ENCODE measurements at regions not wholly inside any gene's neighbourhood (a gene's known extent, or its start where the extent isn't known, plus 50 kb on each side); places are given as distances from the start of the nearest gene placed in this dataset.

DNA sequence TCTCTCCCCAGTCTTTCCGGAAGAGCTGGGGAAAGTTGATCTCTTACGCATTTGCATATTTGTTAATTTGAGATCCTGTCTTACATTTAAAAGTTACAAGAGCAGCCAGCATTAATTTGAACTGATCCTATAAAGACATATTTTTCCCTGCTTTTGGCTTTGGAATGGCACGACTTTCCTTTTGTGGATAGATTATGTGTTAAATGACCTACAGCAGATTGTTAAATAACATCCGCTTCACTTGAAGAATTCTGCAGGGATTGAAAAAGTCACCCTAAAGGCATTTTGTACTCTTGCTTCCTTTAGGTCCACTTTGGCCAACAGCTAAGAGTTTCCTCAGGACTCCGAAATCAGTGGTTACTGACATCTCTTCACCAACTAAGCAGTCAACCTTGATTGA lies 334.0 kb downstream of the TBC1D4 start:
- TF ChIP-seq, protein P1, sequence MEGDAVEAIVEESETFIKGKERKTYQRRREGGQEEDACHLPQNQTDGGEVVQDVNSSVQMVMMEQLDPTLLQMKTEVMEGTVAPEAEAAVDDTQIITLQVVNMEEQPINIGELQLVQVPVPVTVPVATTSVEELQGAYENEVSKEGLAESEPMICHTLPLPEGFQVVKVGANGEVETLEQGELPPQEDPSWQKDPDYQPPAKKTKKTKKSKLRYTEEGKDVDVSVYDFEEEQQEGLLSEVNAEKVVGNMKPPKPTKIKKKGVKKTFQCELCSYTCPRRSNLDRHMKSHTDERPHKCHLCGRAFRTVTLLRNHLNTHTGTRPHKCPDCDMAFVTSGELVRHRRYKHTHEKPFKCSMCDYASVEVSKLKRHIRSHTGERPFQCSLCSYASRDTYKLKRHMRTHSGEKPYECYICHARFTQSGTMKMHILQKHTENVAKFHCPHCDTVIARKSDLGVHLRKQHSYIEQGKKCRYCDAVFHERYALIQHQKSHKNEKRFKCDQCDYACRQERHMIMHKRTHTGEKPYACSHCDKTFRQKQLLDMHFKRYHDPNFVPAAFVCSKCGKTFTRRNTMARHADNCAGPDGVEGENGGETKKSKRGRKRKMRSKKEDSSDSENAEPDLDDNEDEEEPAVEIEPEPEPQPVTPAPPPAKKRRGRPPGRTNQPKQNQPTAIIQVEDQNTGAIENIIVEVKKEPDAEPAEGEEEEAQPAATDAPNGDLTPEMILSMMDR (IDR thresholded peaks at IDR 0.05; ENCODE audit: poor library complexity): no peak
- TF ChIP-seq EZH2 (IDR thresholded peaks at IDR 0.05; ENCODE audit: borderline replicate concordance) (no peak), EZH2phosphoT487 (IDR thresholded peaks at IDR 0.05; ENCODE audit: low read depth, severe bottlenecking, unreplicated experiment) (no peak)
